IPS-15b (cell line): ENCODE measurements at regions not wholly inside any gene's neighbourhood (a gene's known extent, or its start where the extent isn't known, plus 50 kb on each side); places are given as distances from the start of the nearest gene placed in this dataset.
"Not testable (repeated sequence)": the region's sequence is repeated elsewhere in the genome, so short reads cannot be mapped to it uniquely, and the experiment has no call there.

Source experiments
- H3K27me3 ChIP-seq: one replicate; pipeline ENCODE4 v1.6.1; 2013; ENCODE audit warnings: low read length; ENCODE audit not compliant: control insufficient read depth, insufficient read depth
- H3K36me3 ChIP-seq: one replicate; pipeline ENCODE4 v1.6.1; 2013; ENCODE audit warnings: low read length; ENCODE audit not compliant: control insufficient read depth, insufficient read depth
- H3K4me1 ChIP-seq: one replicate; pipeline ENCODE4 v1.6.1; 2013; ENCODE audit warnings: mild to moderate bottlenecking, low read length; ENCODE audit not compliant: control insufficient read depth, insufficient read depth
- H3K4me3 ChIP-seq: one replicate; pipeline ENCODE4 v1.5.1; 2013; ENCODE audit warnings: low read depth, low read length
- H3K9ac ChIP-seq: one replicate; pipeline ENCODE4 v1.6.1; 2013; ENCODE audit warnings: low read depth, mild to moderate bottlenecking, low read length
- H3K9me3 ChIP-seq: one replicate; pipeline ENCODE4 v1.6.1; 2013; ENCODE audit warnings: mild to moderate bottlenecking, low read length; ENCODE audit not compliant: control insufficient read depth, insufficient read depth

DNA sequence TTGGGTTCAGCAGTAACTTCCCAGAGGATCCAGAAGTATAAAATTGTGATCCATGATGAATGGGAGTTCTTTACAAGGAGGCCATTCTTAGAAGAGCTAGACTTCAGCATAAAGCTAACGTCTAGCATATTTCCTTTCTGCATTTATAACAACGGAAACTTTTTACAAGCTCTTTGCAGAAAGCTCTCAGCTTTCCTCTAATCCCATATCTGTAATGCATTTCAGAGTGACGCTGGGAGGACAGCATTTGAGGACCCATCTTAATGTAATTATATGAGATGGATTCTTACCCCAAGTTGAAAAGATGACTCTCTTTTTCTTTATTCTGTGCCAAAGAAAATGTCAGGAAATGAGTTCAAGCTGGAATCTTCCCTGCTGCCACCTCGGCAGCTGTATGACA lies 132.0 kb upstream of the CACHD1 start:
- Histone ChIP-seq H3K27me3 (no peaks in the 10 kb centered on the region), H3K9me3 (no peaks in the 10 kb centered on the region), H3K4me1 (no peaks in the 10 kb centered on the region), H3K36me3 (no peaks in the 10 kb centered on the region), H3K9ac (no peak overlapping the region), H3K4me3 (no peak overlapping the region)

DNA sequence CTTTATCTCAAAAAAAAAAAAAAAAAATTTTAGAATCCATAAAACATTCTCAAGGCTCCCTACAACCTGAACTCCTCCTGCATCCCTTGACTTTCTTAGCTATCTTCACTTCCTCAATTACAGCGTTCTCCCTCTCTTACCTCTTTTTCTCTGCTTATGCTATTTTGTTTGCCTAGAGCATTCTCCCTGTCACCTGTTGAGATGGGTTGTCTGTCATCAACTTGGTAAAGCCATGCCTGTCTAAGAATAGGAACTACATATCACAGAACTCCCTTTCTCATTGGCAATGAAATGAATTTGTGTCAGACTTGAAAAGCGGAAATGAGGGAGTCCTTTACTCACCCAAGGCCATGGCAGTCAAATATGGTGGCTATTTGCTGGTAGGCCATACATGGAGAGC lies 129.6 kb upstream of the CACHD1 start:
- Histone ChIP-seq H3K9ac (no peak overlapping the region), H3K9me3 (no peaks in the 10 kb centered on the region), H3K36me3 (no peaks in the 10 kb centered on the region), H3K4me3 (no peak overlapping the region), H3K27me3 (no peaks in the 10 kb centered on the region), H3K4me1 (peaks cover 9% of the 10 kb centered on the region)

DNA sequence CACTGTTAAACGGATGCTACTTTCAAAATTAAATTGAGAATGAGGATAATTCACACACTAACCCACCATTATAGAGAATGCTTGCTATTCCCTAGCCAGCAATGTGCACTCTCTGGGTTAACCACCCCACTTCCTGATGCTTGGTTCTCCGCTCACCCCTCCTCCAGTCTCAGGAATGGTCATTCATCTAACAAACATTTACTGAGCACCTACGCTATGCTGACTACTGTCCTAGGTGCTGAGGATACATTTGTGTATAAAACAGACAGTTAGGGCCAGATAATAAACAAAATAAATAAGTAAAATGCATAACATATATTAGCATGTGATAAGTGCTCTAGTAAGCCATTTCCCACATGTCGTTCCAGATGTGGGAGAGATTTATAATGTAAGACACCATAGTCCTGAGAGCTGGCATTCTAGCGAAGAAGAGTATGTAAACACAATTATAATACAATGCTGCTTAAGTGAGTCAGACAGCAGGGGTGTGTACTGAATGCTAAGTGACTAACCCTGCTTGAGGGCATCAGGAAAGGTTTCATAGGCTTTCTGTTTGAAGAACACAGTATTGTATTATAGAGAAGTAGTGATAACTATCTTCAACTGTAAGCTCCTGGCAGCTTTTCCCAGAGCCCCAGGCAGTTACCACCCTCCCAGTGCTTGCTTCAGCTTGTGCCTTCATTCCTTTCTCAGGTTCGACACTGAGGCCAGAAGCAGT lies 126.7 kb upstream of the CACHD1 start:
- Histone ChIP-seq H3K9ac (no peak overlapping the region), H3K4me1 (peaks cover 9% of the 10 kb centered on the region)

DNA sequence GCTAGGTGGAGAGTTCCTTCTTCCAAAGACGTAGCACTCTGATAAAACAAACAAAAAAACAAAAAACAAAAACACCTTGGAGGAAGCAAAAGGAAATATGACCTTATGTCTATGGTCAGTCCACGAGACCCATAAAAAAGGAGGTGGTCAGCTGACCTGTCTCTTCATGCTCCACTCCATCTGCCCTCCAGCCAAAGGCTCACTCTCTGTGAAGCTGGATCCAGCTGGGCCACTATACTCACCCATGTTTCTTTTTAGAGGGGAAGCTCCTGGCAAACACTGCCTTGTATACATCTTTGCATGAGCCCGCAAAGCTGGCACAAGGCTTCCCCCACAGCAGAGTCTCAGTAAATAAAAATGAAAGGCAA lies 126.1 kb upstream of the CACHD1 start:
- peaks cover 9% of the 10 kb centered on the region for H3K4me1 ChIP-seq
- no peaks in the 10 kb centered on the region for H3K9me3 ChIP-seq
- H3K27me3 ChIP-seq, result no peaks in the 10 kb centered on the region
- no peak overlapping the region for H3K9ac ChIP-seq
- no peaks in the 10 kb centered on the region for H3K36me3 ChIP-seq
- H3K4me3 ChIP-seq, result no peak overlapping the region

More for the DNA sequence above, 126.7 kb upstream of the CACHD1 start:
- Histone ChIP-seq H3K4me3 (no peak overlapping the region), H3K36me3 (no peaks in the 10 kb centered on the region), H3K27me3 (no peaks in the 10 kb centered on the region), H3K9me3 (no peaks in the 10 kb centered on the region)

DNA sequence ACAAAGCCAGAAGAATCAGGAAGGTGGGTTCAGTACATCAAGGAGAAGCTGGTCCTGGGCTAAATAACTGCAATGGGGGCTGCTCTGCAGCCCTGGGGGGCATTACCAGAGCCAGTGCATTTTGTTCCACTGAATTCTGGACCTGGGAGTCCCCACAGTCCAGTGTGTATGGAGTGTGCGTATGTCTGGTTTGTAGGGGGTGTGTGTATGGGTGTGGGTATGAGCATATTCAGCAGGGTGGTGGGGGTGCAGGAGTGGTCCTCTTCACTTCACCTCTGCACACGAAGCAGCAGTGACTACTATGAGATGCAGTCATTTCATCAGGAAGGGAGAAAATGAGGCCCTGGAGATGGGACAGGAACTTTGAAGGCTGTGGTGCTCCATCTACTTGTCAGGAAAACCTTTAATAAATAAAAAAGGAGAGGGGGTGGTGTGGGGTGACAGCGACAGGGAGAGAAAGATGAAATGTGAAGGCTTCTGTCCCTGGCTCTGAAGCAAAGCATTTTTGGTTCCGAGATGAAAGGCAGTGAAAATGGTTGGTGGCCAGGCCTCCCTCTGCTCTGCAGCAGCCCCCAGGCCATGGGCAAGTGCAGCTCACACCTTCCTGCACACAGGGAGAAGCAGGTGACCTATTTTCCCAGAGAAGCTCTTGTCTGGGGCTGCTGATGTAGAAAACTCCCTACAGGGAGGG lies 121.5 kb upstream of the CACHD1 start:
- no peak overlapping the region for H3K4me3 ChIP-seq
- H3K27me3 ChIP-seq, result no peaks in the 10 kb centered on the region
- H3K4me1 ChIP-seq, result peaks cover 6% of the 10 kb centered on the region

DNA sequence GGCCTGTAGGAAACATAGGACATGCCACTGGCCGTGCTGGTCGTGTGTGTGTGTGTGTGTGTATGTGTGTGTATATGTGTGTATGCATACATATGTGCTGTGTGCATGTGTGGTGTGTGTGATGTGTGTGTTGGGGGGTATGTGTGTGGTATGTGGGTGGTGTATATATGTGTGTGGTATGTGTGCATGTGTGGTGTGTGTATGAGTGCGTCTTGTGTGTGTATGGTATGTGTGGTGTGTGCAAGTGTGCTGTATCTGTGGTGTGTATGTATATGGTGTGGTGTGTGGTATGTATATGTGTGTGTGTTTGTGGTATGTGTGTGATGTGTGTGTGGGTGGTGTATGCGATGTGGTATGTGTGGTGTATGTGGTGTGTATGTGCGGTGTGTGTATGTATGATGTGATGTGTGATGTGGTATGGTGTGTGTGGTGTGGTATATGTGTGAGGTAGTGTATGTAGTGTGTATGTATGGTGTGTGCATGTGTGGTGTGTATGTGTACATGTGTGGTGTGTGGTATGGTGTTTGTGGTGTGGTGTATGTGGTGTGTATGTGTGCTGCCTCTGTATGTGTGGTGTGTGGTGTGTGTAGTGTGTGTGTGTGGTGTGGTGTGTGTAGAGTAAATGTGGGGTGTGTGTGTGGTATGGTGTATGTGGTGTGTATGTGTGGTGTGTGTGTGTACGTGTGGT lies 120.8 kb upstream of the CACHD1 start:
- no peak overlapping the region for H3K4me3 ChIP-seq
- no peaks in the 10 kb centered on the region for H3K27me3 ChIP-seq
- no peaks in the 10 kb centered on the region for H3K4me1 ChIP-seq
- no peak overlapping the region for H3K9ac ChIP-seq
- peaks cover 4% of the 10 kb centered on the region for H3K36me3 ChIP-seq
- H3K9me3 ChIP-seq, result no peaks in the 10 kb centered on the region

More for the DNA sequence above, 121.5 kb upstream of the CACHD1 start:
- Histone ChIP-seq H3K36me3 (peaks cover 4% of the 10 kb centered on the region), H3K9me3 (no peaks in the 10 kb centered on the region), H3K9ac (no peak overlapping the region)

DNA sequence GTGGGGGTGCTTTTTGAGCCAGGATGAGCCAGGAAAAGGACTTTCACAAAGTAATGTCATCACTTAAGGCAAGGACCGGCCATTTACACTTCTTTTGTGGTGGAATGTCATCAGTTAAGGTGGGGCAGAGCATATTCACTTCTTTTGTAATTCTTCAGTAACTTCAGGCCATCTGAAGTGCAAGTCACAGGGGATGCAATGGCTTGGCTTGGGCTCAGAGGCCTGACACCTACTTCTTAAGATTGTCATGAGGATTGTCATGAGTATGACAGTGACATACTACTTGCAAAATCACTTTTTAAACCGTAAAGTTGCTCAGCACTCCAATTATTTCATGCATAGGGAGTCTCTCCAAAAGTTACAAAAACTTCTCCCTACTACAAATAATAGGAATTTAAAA lies 114.4 kb upstream of the CACHD1 start:
- not testable (repeated sequence) for H3K9me3 ChIP-seq, H3K9ac ChIP-seq, H3K27me3 ChIP-seq, H3K36me3 ChIP-seq, H3K4me3 ChIP-seq
- H3K4me1 ChIP-seq, result peaks cover 23% of the 10 kb centered on the region

DNA sequence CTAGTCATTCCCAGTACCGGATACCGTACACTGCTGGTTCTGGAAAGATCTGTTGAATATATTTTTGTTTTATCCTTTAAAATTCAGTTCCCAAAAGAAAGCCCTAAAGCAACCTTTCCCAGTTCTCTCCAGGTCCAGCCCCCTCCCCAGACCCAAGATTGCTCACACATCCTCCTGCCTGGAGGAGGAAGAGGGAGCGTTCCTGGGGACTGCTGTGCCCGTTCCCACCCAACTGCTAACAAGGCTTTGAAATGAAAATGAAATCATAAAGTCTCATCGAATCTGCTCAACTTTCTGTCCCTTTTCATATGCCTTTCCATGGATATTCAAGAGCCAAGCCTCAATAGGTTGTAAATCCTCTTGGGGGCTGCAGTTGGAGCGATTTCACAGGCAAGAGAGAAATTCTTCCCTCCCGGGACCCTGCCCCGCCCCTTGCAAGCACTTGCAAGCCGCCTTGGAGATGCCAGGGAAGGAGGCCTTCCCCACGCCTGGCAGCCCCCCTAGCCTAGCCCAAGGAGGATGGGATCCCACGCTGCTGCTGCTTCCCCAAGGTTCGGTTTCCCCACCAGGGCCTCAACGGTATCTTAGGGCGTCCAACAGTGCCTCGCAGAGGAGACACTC lies 113.2 kb upstream of the CACHD1 start:
- no peaks in the 10 kb centered on the region for H3K36me3 ChIP-seq
- no peaks in the 10 kb centered on the region for H3K9me3 ChIP-seq
- no peak overlapping the region for H3K9ac ChIP-seq
- peaks cover 23% of the 10 kb centered on the region for H3K4me1 ChIP-seq
- H3K27me3 ChIP-seq, result peaks cover 4% of the 10 kb centered on the region
- peak overlapping the region; percentile 64 for H3K4me3 ChIP-seq

DNA sequence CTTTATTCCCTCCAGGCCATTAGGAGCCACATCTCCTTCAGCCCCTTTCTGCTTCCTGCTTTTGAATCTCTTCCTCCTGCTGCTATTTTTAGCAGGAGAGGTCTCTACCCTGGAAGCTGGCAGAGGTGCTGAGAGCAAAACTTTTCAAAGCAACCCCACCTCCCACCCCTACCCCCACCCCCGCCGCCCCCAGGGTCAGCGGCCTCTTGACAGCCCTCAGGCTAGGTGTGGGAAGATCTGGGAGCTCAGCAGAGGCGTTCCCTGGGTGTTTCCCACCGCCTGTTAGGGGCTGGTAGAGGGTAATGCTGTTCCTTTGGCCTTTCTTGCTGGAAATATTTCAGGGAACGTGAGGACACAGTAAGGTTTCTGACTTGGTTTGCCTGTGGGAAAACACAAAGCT lies 112.5 kb upstream of the CACHD1 start:
- H3K9ac ChIP-seq, result no peak overlapping the region
- H3K27me3 ChIP-seq, result peaks cover 4% of the 10 kb centered on the region
- H3K4me3 ChIP-seq, result peak overlapping the region; percentile 64
- peaks cover 23% of the 10 kb centered on the region for H3K4me1 ChIP-seq
- no peaks in the 10 kb centered on the region for H3K9me3 ChIP-seq
- no peaks in the 10 kb centered on the region for H3K36me3 ChIP-seq

DNA sequence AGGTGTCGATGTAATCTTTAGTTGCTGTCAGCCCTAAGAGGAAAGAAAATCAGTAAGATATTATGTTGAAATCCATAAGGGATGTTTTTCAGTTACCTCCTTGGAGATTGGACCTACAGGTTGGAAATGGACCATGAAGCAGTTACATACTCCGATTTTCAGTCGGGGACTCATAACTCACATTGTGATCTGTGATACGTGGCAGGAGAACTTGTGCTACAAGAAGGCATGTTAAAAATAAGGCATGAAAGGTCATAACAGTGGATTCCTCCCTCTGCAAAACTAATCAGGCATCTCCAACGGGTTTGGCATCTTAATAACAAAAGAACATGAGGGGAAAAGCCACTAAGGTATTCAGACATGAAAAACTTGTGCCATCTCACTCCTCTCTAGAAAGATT lies 111.2 kb upstream of the CACHD1 start:
- Histone ChIP-seq H3K9me3 (no peaks in the 10 kb centered on the region), H3K36me3 (no peaks in the 10 kb centered on the region), H3K4me3 (no peak overlapping the region), H3K4me1 (peaks cover 23% of the 10 kb centered on the region), H3K27me3 (peaks cover 4% of the 10 kb centered on the region), H3K9ac (no peak overlapping the region)

DNA sequence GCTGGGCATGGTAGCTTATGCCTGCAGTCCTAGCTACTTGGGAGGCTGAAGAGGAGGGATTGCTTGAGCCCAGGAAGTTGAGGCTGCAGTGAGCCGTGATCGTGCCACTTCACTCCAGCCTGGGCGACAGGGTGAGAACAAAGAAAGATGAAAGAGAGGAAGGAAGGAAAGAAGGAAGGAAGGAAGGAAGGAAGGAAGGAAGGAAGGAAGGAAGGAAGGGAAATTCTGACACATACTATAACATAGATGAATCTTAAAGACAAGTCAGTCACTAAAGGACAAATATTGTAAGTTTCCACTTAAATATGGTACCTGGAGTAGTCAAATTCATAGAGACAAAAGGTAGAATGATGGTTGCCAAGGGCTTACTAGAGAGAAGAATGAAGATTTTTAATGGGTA lies 108.0 kb upstream of the CACHD1 start:
- Histone ChIP-seq H3K9ac (no peak overlapping the region), H3K4me3 (no peak overlapping the region), H3K9me3 (no peaks in the 10 kb centered on the region), H3K36me3 (no peaks in the 10 kb centered on the region), H3K27me3 (peaks cover 4% of the 10 kb centered on the region), H3K4me1 (peaks cover 14% of the 10 kb centered on the region)
